H1 (cell line): ENCODE measurements at regions not wholly inside any gene's neighbourhood (a gene's known extent, or its start where the extent isn't known, plus 50 kb on each side); places are given as distances from the start of the nearest gene placed in this dataset.

Experiments used
- BCL11A ChIP-seq, 2 experiments: IDR thresholded peaks; one replicate each; pipeline ENCODE4 v1.6.1; 2011; ENCODE audit warnings: low read depth in 2 of 2, low read length in 2 of 2, mild to moderate bottlenecking in 2 of 2
- BRCA1 ChIP-seq: IDR thresholded peaks from 2 replicates; pipeline ENCODE4 v1.6.1; 2012; ENCODE audit warnings: low read depth, low read length, improper control_type of control experiment
- CBX5 ChIP-seq: fragments of 300-800, 300-1000 bp; sonication (generic); IDR thresholded peaks from 2 replicates; pipeline ENCODE4 v1.7.1; 2016; ENCODE audit warnings: antibody characterized with exemption, low read length, low read depth
- CHD7 ChIP-seq: fragments of 300-600 bp; sonication (generic); IDR thresholded peaks from 2 replicates; pipeline ENCODE4 v1.7.1; 2012; ENCODE audit warnings: low read length, moderate library complexity, mild to moderate bottlenecking, inconsistent platforms; ENCODE audit not compliant: insufficient replicate concordance
- EP300 ChIP-seq, 2 experiments: IDR thresholded peaks; 1 replicate in 1 of 2; 2 replicates in 1 of 2; pipeline ENCODE4 v1.6.1; 2011 to 2012; ENCODE audit warnings: low read depth in 2 of 2, low read length in 2 of 2, mild to moderate bottlenecking in 2 of 2, borderline replicate concordance in 1 of 2, inconsistent platforms in 1 of 2, moderate library complexity in 1 of 2
- FOSL1 ChIP-seq: IDR thresholded peaks from 2 replicates; pipeline ENCODE4 v1.6.1; 2011; ENCODE audit warnings: mild to moderate bottlenecking, low read depth, low read length, moderate library complexity; ENCODE audit not compliant: insufficient read depth
- KDM5A ChIP-seq: fragments of 200-600 bp; IDR thresholded peaks from 2 replicates; pipeline ENCODE4 v1.7.1; 2012; ENCODE audit warnings: mild to moderate bottlenecking, low read length, inconsistent platforms, mixed read lengths
- NANOG ChIP-seq: IDR thresholded peaks from 2 replicates; pipeline ENCODE4 v1.6.1; 2011; ENCODE audit warnings: low read length, low read depth, mild to moderate bottlenecking, inconsistent platforms; ENCODE audit not compliant: insufficient read depth, poor library complexity, severe bottlenecking
- POU5F1 ChIP-seq: IDR thresholded peaks from 2 replicates; pipeline ENCODE4 v1.6.1; 2011; ENCODE audit warnings: low read depth, mild to moderate bottlenecking, low read length, moderate library complexity
- SAP30 ChIP-seq: fragments of 300-600 bp; sonication (generic); IDR thresholded peaks from 2 replicates; pipeline ENCODE4 v1.7.1; 2012; ENCODE audit warnings: low read length, moderate library complexity, mild to moderate bottlenecking, inconsistent platforms; ENCODE audit not compliant: insufficient read depth, insufficient replicate concordance
- SP4 ChIP-seq: IDR thresholded peaks from 2 replicates; pipeline ENCODE4 v1.6.1; 2012; ENCODE audit warnings: low read length, inconsistent platforms
- TF ChIP-seq, protein P1 (sequence below): IDR thresholded peaks from 2 replicates; pipeline ENCODE4 v1.6.1; 2012; ENCODE audit warnings: inconsistent platforms

DNA sequence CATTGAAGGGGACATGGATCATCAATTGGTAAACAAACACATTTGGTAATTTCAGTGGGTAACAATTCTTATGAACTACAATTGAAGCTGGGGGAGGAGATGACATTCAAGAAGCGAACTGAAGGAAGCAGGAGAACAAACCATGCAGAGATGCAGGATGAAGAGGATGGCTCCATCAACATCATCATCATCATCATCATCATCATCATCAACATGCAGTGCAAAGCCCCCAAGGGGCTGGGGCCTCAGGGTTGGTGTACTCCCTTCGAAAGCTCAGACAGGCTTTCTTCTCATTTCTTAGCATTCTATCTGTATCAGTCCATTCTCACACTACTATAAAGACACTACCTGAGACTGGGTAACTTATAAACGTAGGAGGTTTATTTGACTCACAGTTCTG lies 105.8 kb downstream of the DUSP10 start (continued):
- TF ChIP-seq CHD7 (no peak), NANOG (no peak), FOSL1 (no peak), POU5F1 (no peak), SP4 (no peak), CBX5 (no peak), BRCA1 (no peak), BCL11A (IDR thresholded peaks at IDR 0.05; ENCODE audit: low read depth in 2 of 2, low read length in 2 of 2) (no peak), KDM5A (no peak), SAP30 (no peak), EP300 (IDR thresholded peaks at IDR 0.05; ENCODE audit: borderline replicate concordance in 1 of 2, low read depth in 2 of 2, low read length in 2 of 2) (no peak)
- TF ChIP-seq, protein P1, sequence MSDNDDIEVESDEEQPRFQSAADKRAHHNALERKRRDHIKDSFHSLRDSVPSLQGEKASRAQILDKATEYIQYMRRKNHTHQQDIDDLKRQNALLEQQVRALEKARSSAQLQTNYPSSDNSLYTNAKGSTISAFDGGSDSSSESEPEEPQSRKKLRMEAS: no peak
